Hematopoietic multipotent progenitor cell treated with erythropoietin and hydrocortisone succinate and interleukin-3 and kit ligand, for 8 days (in vitro differentiated cells): ENCODE measurements at regions not wholly inside any gene's neighbourhood (a gene's known extent, or its start where the extent isn't known, plus 50 kb on each side); places are given as distances from the start of the nearest gene placed in this dataset.

ENCODE experiments used
- DNase-seq: peaks from one replicate; pipeline ENCODE4 v3.0.0-alpha.2; 2015

- DNase-seq, result no peak
Observed at GRCh38 chr13:36750046-36750445, 69.0 kb upstream of the RFXAP start.

- DNase-seq, result no peak
Observed at GRCh38 chr13:36750461-36750860, 68.6 kb upstream of the RFXAP start.

GRCh38 chr13:36750946-36751345, 68.1 kb upstream of the RFXAP start:
- DNase-seq, result no peak

GRCh38 chr13:36752673-36753072, 66.3 kb upstream of the RFXAP start:
- DNase-seq, result no peak

GRCh38 chr13:36753176-36753575, 65.8 kb upstream of the RFXAP start:
- no peak for DNase-seq

- peak; percentile 6 for DNase-seq
Observed at GRCh38 chr13:36758345-36758744, 60.7 kb upstream of the RFXAP start.

- DNase-seq, result no peak
Observed at GRCh38 chr13:36763126-36763722, 55.8 kb upstream of the RFXAP start.

GRCh38 chr13:36764536-36764935, 54.5 kb upstream of the RFXAP start:
- DNase-seq, result no peak

GRCh38 chr13:36764957-36765356, 54.1 kb upstream of the RFXAP start:
- no peak for DNase-seq

GRCh38 chr13:36766295-36766694, 52.7 kb upstream of the RFXAP start:
- DNase-seq, result no peak

GRCh38 chr13:36767276-36767675, 51.7 kb upstream of the RFXAP start:
- no peak for DNase-seq

GRCh38 chr13:36769126-36769525, 49.9 kb upstream of the RFXAP start:
- DNase-seq, result no peak
